Loucy (cell line): ENCODE measurements at regions not wholly inside any gene's neighbourhood (a gene's known extent, or its start where the extent isn't known, plus 50 kb on each side); places are given as distances from the start of the nearest gene placed in this dataset.

Experiments used
- CTCF ChIP-seq: fragments of 200-600 bp; sonication (generic); conservative IDR thresholded peaks from 2 replicates; pipeline ENCODE4 v1.5.1; 2014; ENCODE audit warnings: mild to moderate bottlenecking, antibody characterized with exemption, low read length
- EZH2phosphoT487 ChIP-seq: fragments of 200-600 bp; IDR thresholded peaks from 2 replicates; pipeline ENCODE4 v1.6.1; 2018; ENCODE audit warnings: antibody characterized with exemption, mild to moderate bottlenecking, moderate library complexity, borderline replicate concordance

- TF ChIP-seq CTCF (no peak), EZH2phosphoT487 (no peak)
Measured at GRCh38 chr10:131560166-131560565, 248.6 kb upstream of the TCERG1L start.
